BLaER1 treated with 17β-estradiol and CSF1 and Interleukin-3, amounts not matched to agents 10 nM and 100 nM (cell line): ENCODE measurements at regions not wholly inside any gene's neighbourhood (a gene's known extent, or its start where the extent isn't known, plus 50 kb on each side); places are given as distances from the start of the nearest gene placed in this dataset.
A peak's percentile ranks its signal among the peaks of the same experiment; 100 is the strongest.
"Not testable (repeated sequence)": the region's sequence is repeated elsewhere in the genome, so short reads cannot be mapped to it uniquely, and the experiment has no call there.

ENCODE experiments used
- H3K27ac ChIP-seq, 11 experiments: shearing (Covaris generic); formaldehyde crosslinking; 2 replicates each; pipeline ENCODE4 v1.8.1; 2022
- H3K27me3 ChIP-seq, 11 experiments: shearing (Covaris generic); formaldehyde crosslinking; 2 replicates each; pipeline ENCODE4 v1.8.1; 2022
- H3K36me3 ChIP-seq, 11 experiments: shearing (Covaris generic); formaldehyde crosslinking; 2 replicates each; pipeline ENCODE4 v1.8.1; 2022
- H3K4me1 ChIP-seq, 10 experiments: shearing (Covaris generic); formaldehyde crosslinking; 2 replicates each; pipeline ENCODE4 v1.8.1; 2022
- H3K4me2 ChIP-seq, 11 experiments: shearing (Covaris generic); formaldehyde crosslinking; 2 replicates each; pipeline ENCODE4 v1.8.1; 2022
- H3K4me3 ChIP-seq, 10 experiments: shearing (Covaris generic); formaldehyde crosslinking; 2 replicates each; pipeline ENCODE4 v1.8.1; 2022
- H3K9ac ChIP-seq, 11 experiments: shearing (Covaris generic); formaldehyde crosslinking; 2 replicates each; pipeline ENCODE4 v1.8.1; 2022
- H3K9me3 ChIP-seq, 11 experiments: shearing (Covaris generic); formaldehyde crosslinking; replicated peaks in 1 of 11; 2 replicates each; pipeline ENCODE4 v1.8.1; 2022
- H4K20me1 ChIP-seq, 11 experiments: shearing (Covaris generic); formaldehyde crosslinking; 2 replicates each; pipeline ENCODE4 v1.8.1; 2022
- Cebpa-rat ChIP-seq, 11 experiments: shearing (Covaris generic); IDR thresholded peaks; 2 replicates each; pipeline ENCODE4 v1.8.1; 2022

DNA sequence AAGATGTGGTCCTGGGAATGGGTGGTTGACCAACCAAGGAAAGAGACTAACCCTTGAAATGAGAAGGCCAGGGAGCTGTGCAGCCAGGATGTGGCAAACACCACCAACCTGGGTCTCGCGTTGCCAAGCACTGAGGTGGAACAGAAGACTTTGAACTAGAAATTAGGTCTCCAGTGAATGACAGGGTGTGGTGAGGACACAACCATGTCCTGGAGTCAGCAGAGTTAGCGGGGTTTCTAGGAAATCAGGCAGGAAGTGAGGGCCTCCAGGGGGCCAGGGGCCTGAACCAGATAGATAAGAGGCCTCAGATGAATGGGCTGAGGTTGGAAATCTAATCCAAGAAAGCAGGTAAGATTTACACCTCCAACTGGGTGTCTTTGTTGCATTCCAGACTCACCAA lies 353.3 kb upstream of the ARID1B start:
- TF ChIP-seq Cebpa-rat (IDR thresholded peaks at IDR 0.05), result no peak
- 0 out of 20 replicates have a peak overlapping the region, but pooled peaks of 2 of the 10 experiments have one; percentile 6 to 8 for H3K4me3 ChIP-seq
- H3K27ac ChIP-seq, result peak overlapping the region in 9 of 11 experiments; percentile 10 to 61 (median 48); a peak in 13 of 22 replicates
- no peaks in the 10 kb centered on the region for H4K20me1 ChIP-seq
- H3K4me1 ChIP-seq, result peaks cover 27 to 41% (median 35%) of the 10 kb centered on the region in 10 experiments
- peak overlapping the region in 3 of 11 experiments; percentile 10 to 41 (median 27); a peak in 1 of 22 replicates for H3K9ac ChIP-seq
- H3K27me3 ChIP-seq, result no peaks in the 10 kb centered on the region
- H3K4me2 ChIP-seq, result peak overlapping the region; percentile 61 to 86 (median 77)
- no peaks in the 10 kb centered on the region for H3K36me3 ChIP-seq
- peaks cover 16 to 29% (median 22%) of the 10 kb centered on the region in 11 experiments for H3K9me3 ChIP-seq

DNA sequence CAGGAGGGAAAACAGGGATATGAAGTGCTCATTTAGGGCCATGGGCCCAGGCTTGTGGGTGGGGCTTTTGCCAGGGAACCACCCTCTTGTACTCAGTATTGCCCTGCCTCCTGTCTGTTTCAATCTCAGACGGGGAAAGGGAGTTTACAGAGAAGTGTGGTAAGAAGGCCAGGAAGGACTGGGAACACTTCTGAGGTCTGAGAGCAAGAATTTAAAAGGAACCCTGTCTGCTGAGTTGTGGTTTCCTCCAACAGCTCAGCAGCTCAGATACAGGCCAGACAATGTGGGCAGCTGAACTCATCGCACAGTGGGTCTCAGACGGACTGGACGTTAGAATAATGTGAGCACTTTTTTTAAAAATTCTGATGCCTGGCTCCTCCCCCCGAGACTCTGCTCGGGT lies 354.1 kb upstream of the ARID1B start:
- peak overlapping the region in 5 of 11 experiments; percentile 10 to 41 (median 27); a peak in 7 of 22 replicates for H3K9ac ChIP-seq
- H3K36me3 ChIP-seq, result no peaks in the 10 kb centered on the region
- peak overlapping the region in 1 of 10 experiments; percentile 19; a peak in 1 of 20 replicates for H3K4me3 ChIP-seq
- peaks cover 16 to 29% (median 22%) of the 10 kb centered on the region in 11 experiments for H3K9me3 ChIP-seq
- no peaks in the 10 kb centered on the region for H3K27me3 ChIP-seq
- H4K20me1 ChIP-seq, result no peaks in the 10 kb centered on the region
- no peak for TF ChIP-seq Cebpa-rat (IDR thresholded peaks at IDR 0.05)
- H3K4me2 ChIP-seq, result peak overlapping the region; percentile 61 to 86 (median 77)
- peak overlapping the region in 9 of 11 experiments; percentile 10 to 61 (median 48); a peak in 14 of 22 replicates for H3K27ac ChIP-seq
- peaks cover 27 to 41% (median 35%) of the 10 kb centered on the region in 10 experiments for H3K4me1 ChIP-seq

DNA sequence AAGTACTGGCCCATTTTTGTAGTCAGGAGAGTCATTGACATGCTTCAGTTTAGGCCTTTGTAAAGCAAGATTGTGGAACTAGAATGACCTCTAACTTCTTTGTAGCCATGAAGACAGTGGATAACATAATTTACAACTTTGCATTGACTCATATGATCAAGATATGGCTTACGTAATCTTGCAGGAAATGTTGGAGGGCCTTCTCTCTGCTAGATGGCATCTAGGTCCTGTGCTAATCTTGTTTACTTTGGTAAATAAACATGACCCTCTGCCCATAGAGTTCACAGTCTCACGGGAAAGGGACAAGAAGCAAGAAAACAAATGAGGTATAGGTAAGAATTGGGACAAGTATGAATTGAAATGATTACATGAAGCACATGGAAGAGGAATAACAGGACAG lies 355.2 kb upstream of the ARID1B start:
- H3K27ac ChIP-seq, result no peak overlapping the region
- H3K4me3 ChIP-seq, result no peak overlapping the region
- no peak overlapping the region for H3K9ac ChIP-seq
- no peaks in the 10 kb centered on the region for H4K20me1 ChIP-seq
- peaks cover 16 to 29% (median 22%) of the 10 kb centered on the region in 11 experiments for H3K9me3 ChIP-seq
- peaks cover 21 to 33% (median 27%) of the 10 kb centered on the region in 10 experiments for H3K4me1 ChIP-seq
- H3K36me3 ChIP-seq, result no peaks in the 10 kb centered on the region
- peak overlapping the region in 3 of 11 experiments; percentile 80 to 86 (median 83); a peak in 2 of 22 replicates for H3K4me2 ChIP-seq
- H3K27me3 ChIP-seq, result no peaks in the 10 kb centered on the region
- no peak for TF ChIP-seq Cebpa-rat (IDR thresholded peaks at IDR 0.05)

DNA sequence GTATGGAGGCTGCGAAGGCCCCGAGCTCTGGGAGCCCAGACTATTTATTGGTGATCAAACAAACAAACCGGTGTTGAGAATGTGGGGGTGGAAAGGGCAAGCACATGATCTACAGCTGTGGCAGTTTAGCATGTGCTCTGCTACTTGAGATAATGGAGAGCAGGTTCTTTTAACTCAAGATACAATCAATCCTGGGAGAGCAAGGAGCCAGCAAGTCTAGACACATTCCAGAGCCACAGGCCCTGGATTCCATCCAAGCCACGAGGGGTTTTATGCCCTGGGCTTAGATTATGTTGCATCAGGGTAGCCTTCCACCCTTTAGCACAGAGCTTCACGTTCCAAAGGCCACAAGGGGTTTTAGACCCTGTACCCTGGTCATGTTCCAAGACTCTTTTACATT lies 355.9 kb upstream of the ARID1B start:
- H3K9me3 ChIP-seq, result peaks cover 16 to 29% (median 22%) of the 10 kb centered on the region in 11 experiments
- not testable (repeated sequence) for H3K4me2 ChIP-seq, H3K36me3 ChIP-seq, H3K9ac ChIP-seq, H3K27ac ChIP-seq, H3K4me3 ChIP-seq, H3K27me3 ChIP-seq, H4K20me1 ChIP-seq
- H3K4me1 ChIP-seq, result peaks cover 18 to 30% (median 25%) of the 10 kb centered on the region in 10 experiments

DNA sequence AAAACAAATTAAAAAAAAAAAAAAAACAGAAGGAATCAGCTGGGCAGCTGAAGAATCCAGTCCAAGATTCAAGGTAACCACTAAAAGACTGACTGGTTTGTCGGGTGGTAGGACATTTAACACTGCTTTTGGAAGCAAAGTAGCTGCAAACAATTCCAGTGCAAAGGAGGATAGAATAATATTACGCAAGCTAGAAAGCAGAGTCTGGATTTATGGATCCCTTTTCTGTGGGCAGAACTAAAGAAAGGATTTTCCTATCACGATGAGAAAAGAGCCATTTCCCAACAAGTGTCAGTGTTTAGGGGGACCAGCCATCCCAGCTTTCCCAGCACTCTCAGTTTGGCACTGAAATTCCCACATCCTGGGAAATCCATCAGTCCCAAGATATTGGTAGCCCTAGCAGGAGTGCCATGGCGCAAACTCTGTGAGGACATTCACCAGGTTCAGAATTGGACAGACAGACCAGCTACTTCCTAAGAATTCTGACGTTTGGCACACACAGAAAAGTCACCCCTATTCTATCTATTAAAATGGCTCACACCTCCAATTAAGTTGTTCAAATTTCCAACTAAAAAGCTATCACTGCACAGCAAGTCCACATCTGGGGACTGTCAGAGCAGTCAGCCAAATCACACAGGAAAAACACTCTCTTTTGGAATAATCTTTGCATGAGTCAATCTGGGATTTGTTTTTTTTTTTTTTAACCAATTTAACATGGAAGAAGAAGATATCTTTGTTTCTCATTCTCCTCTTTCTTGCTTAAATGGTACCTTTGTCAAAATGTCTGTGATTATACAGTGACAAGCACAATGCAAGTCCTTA lies 356.8 kb upstream of the ARID1B start:
- Histone ChIP-seq H3K27ac (no peak overlapping the region), H4K20me1 (no peaks in the 10 kb centered on the region), H3K9me3 (peaks cover 16 to 29% (median 22%) of the 10 kb centered on the region in 11 experiments), H3K4me3 (no peak overlapping the region), H3K4me2 (no peak overlapping the region), H3K27me3 (no peaks in the 10 kb centered on the region), H3K36me3 (no peaks in the 10 kb centered on the region), H3K4me1 (peaks cover 18 to 30% (median 25%) of the 10 kb centered on the region in 10 experiments), H3K9ac (no peak overlapping the region)
- TF ChIP-seq Cebpa-rat (IDR thresholded peaks at IDR 0.05), result no peak

- Histone ChIP-seq H4K20me1 (no peaks in the 10 kb centered on the region), H3K9me3 (peaks cover 16 to 29% (median 22%) of the 10 kb centered on the region in 11 experiments), H3K9ac (no peak overlapping the region), H3K27ac (no peak overlapping the region), H3K4me1 (peaks cover 18 to 27% (median 23%) of the 10 kb centered on the region in 10 experiments), H3K4me2 (no peak overlapping the region), H3K36me3 (no peaks in the 10 kb centered on the region), H3K27me3 (no peaks in the 10 kb centered on the region), H3K4me3 (no peak overlapping the region)
- TF ChIP-seq Cebpa-rat (IDR thresholded peaks at IDR 0.05), result no peak
Observed at GRCh38 chr6:156419594-156419993, 357.6 kb upstream of the ARID1B start.

GRCh38 chr6:156418253-156418652 lies 358.9 kb upstream of the ARID1B start:
- no peak for TF ChIP-seq Cebpa-rat (IDR thresholded peaks at IDR 0.05)
- no peaks in the 10 kb centered on the region for H4K20me1 ChIP-seq
- no peak overlapping the region for H3K27ac ChIP-seq
- H3K36me3 ChIP-seq, result no peaks in the 10 kb centered on the region
- H3K27me3 ChIP-seq, result no peaks in the 10 kb centered on the region
- no peak overlapping the region for H3K4me3 ChIP-seq
- H3K4me2 ChIP-seq, result no peak overlapping the region
- H3K9me3 ChIP-seq, result peaks cover 16 to 29% (median 22%) of the 10 kb centered on the region in 11 experiments
- H3K4me1 ChIP-seq, result peaks cover 5 to 14% (median 10%) of the 10 kb centered on the region in 10 experiments
- H3K9ac ChIP-seq, result no peak overlapping the region

DNA sequence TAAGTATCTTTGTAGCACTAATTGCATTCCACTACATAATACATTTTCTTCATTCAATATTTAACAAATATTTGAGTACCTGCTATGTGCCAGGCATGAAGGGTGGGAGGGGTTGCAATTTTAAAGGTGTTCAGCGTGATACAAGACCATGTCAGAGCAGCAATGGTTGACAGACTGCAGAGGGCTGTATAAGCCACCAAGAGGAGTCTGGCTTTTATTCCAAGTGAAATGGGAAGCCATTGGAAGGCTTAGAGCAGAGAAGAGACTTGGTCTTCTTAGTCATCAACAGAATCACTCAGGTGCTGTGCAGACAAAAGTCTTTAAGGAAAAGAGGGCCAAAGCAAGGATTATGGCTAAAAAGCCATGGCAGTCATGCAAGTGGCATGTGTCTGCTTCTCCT lies 360.8 kb upstream of the ARID1B start:
- H3K4me1 ChIP-seq, result no peaks in the 10 kb centered on the region
- H3K9ac ChIP-seq, result no peak overlapping the region
- H3K4me2 ChIP-seq, result no peak overlapping the region
- H3K9me3 ChIP-seq, result peaks cover 9 to 28% (median 18%) of the 10 kb centered on the region in 11 experiments
- TF ChIP-seq Cebpa-rat (IDR thresholded peaks at IDR 0.05), result no peak
- no peak overlapping the region for H3K27ac ChIP-seq
- H3K27me3 ChIP-seq, result no peaks in the 10 kb centered on the region
- no peak overlapping the region for H3K4me3 ChIP-seq
- no peaks in the 10 kb centered on the region for H4K20me1 ChIP-seq
- H3K36me3 ChIP-seq, result no peaks in the 10 kb centered on the region

DNA sequence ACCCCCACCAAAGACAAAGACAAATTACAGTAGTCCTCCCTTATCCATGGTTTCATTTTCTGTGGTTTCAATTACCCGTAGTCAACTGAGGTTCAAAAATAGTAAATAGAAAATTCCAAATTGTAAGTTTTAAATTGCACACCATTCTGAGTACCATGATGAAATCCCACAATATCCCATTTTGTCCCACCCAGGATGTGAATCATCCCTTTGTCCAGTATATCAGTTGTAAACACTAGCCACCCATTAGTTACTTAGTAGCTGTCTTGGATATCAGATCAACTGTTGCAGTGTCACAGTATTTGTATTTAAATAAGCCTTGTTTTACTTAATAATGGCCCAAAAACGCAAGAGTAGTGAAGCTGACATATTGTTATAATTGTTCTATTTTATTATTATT lies 364.0 kb upstream of the ARID1B start:
- Histone ChIP-seq H3K27ac (no peak overlapping the region), H3K9ac (no peak overlapping the region)

More for the DNA sequence above, 364.0 kb upstream of the ARID1B start:
- no peak for TF ChIP-seq Cebpa-rat (IDR thresholded peaks at IDR 0.05)
- Histone ChIP-seq H4K20me1 (no peaks in the 10 kb centered on the region), H3K27me3 (no peaks in the 10 kb centered on the region), H3K9me3 (peaks cover 0 to 18% (median 13%) of the 10 kb centered on the region in 11 experiments; a peak in 13 of 22 replicates), H3K4me3 (no peak overlapping the region), H3K4me2 (no peak overlapping the region; a peak in 1 of 22 replicates), H3K36me3 (no peaks in the 10 kb centered on the region), H3K4me1 (no peaks in the 10 kb centered on the region)
